HepG2 (cell line): ENCODE measurements at regions not wholly inside any gene's neighbourhood (a gene's known extent, or its start where the extent isn't known, plus 50 kb on each side); places are given as distances from the start of the nearest gene placed in this dataset.

Source experiments
- ATAC-seq: fragments of 200-7000 bp; cut with Tn5 transposase; 3 replicates; pipeline ENCODE4 v1.9.1; 2020; ENCODE audit warnings: mild to moderate bottlenecking, moderate library complexity
- BruUV-seq: library from RNA; stranded (reverse); fragments of 400-500 nt; replicated peaks from 2 replicates; lab custom pipeline; 2021; lab: Mats Ljungman, UMichigan
- CTCF ChIA-PET: fragments of 300-600 bp; formaldehyde crosslinking; extraction: SDS; loops from one replicate; lab custom pipeline; 2021; ENCODE audit warnings: low total read pairs, inconsistent platforms, low intra/inter-chr PET ratio; lab: Yijun Ruan, JAX
- POLR2A ChIA-PET: fragments of 350-600 bp; sonication (Branson Sonifier 250); formaldehyde crosslinking; loops from one replicate; lab custom pipeline; 2020; ENCODE audit warnings: antibody characterized with exemption, inconsistent platforms; lab: Yijun Ruan, JAX
- DNase-seq: peaks from one replicate; pipeline ENCODE4 v3.0.0-alpha.2; 2015; ENCODE audit warnings: low spot score
- FAIRE-seq: peaks from 3 replicates; lab custom pipeline; 2011; peaks lifted over from hg19 to GRCh38; lab: Jason Lieb, UNC
- H2AFZ ChIP-seq: one replicate; pipeline ENCODE4 v1.6.1; 2011; ENCODE audit warnings: low read length, inconsistent platforms
- H3K27ac ChIP-seq: fragments of 300-600 bp; 3 replicates; pipeline ENCODE4 v1.8.0; 2011; ENCODE audit warnings: mixed run types, mild to moderate bottlenecking, mixed read lengths, low read length, inconsistent platforms; ENCODE audit not compliant: insufficient read depth; ENCODE audit errors: extremely low read length
- H3K27me3 ChIP-seq, 2 experiments: fragments of 200-600 bp in 1 of 2; 2 replicates in 1 of 2; 3 replicates in 1 of 2; pipeline versions ENCODE4 v1.6.0 to v1.8.0; 2011; ENCODE audit warnings: low read length in 2 of 2, mild to moderate bottlenecking in 2 of 2, moderate library complexity in 2 of 2, inconsistent platforms in 1 of 2; ENCODE audit not compliant: insufficient read depth in 2 of 2, control insufficient read depth in 1 of 2
- H3K36me3 ChIP-seq, 2 experiments: fragments of 200-600 bp in 1 of 2; replicated peaks in 1 of 2; 2 replicates in 1 of 2; 3 replicates in 1 of 2; pipeline versions ENCODE4 v1.5.1 to v1.8.0; 2011; ENCODE audit warnings: low read length in 2 of 2, inconsistent platforms in 1 of 2; ENCODE audit not compliant: insufficient read depth in 2 of 2, control insufficient read depth in 1 of 2
- H3K4me1 ChIP-seq: 2 replicates; pipeline ENCODE4 v1.5.1; 2012; ENCODE audit warnings: low read length, inconsistent platforms; ENCODE audit not compliant: insufficient read depth
- H3K4me2 ChIP-seq: 2 replicates; pipeline ENCODE4 v1.6.0; 2011; ENCODE audit warnings: low read depth, low read length, inconsistent platforms
- H3K4me3 ChIP-seq, 3 experiments: fragments of 200-600 bp in 1 of 3; sonication (generic), shearing (Covaris generic) in 1 of 3; replicated peaks in 1 of 3; 2 replicates each; pipeline ENCODE4 v1.5.1; 2011 to 2016; ENCODE audit warnings: low read length in 3 of 3, inconsistent platforms in 2 of 3, low read depth in 2 of 3, mild to moderate bottlenecking in 2 of 3, control low read depth in 1 of 3, mixed read lengths in 1 of 3; ENCODE audit not compliant: insufficient read depth in 1 of 3
- H3K79me2 ChIP-seq: one replicate; pipeline ENCODE4 v1.6.1; 2011; ENCODE audit warnings: low read length, inconsistent platforms; ENCODE audit not compliant: insufficient read depth
- H3K9ac ChIP-seq: 2 replicates; pipeline ENCODE4 v1.6.0; 2011; ENCODE audit warnings: mild to moderate bottlenecking, low read depth, low read length, inconsistent platforms; ENCODE audit not compliant: insufficient read depth
- H3K9me3 ChIP-seq: 2 replicates; pipeline ENCODE4 v1.5.1; 2012; ENCODE audit warnings: mild to moderate bottlenecking, low read length
- H4K20me1 ChIP-seq: 2 replicates; pipeline ENCODE4 v1.6.0; 2011; ENCODE audit warnings: inconsistent platforms, mild to moderate bottlenecking, low read length, moderate library complexity; ENCODE audit not compliant: insufficient read depth
- SATB2 ChIP-seq: sonication (generic); formaldehyde crosslinking; IDR thresholded peaks from 2 replicates; pipeline ENCODE4 v1.5.0; 2020; ENCODE audit warnings: missing genetic modification reagents
- ZNF18 ChIP-seq: sonication (generic); formaldehyde crosslinking; IDR thresholded peaks from 2 replicates; pipeline ENCODE4 v1.8.0; 2022; ENCODE audit warnings: mild to moderate bottlenecking, missing genetic modification reagents; ENCODE audit not compliant: insufficient replicate concordance
- ZNF777 ChIP-seq: sonication (generic); formaldehyde crosslinking; IDR thresholded peaks from 2 replicates; pipeline ENCODE4 v1.4.0; 2020; ENCODE audit warnings: missing genetic modification reagents
- ZNF790 ChIP-seq: sonication (generic); formaldehyde crosslinking; IDR thresholded peaks from 2 replicates; pipeline ENCODE4 v1.8.0; 2022; ENCODE audit warnings: missing genetic modification reagents, mild to moderate bottlenecking, borderline replicate concordance
- WGBS: methylation state at CpG from one replicate; pipeline ENCODE4 v1.1.6; 2017; ENCODE audit warnings: low lambda C conversion rate; 5-methylcytosine and 5-hydroxymethylcytosine counted together
- in situ Hi-C: cut with HindIII; loops from 2 replicates; pipeline ENCODE4 v1.10.0; 2017; ENCODE audit warnings: low pct_unique_long_range_greater_than_20kb; ENCODE audit not compliant: extremely low pct_ligation_motif_present
- intact Hi-C: fragments of 100-400 bp; cut with micrococcal nuclease; formaldehyde crosslinking; loops from one replicate; pipeline ENCODE4 v1.10.0; 2022; ENCODE audit not compliant: unreplicated experiment

- TF ChIP-seq ZNF18 (CRISPR knock-in tag), result no peak
- no peak for TF ChIP-seq SATB2 (CRISPR knock-in tag)
- TF ChIP-seq, all 625 proteins: peak for 0
These were observed 353.4 kb upstream of the TACR3 start (continued) for GRCh38 chr4:104073229-104073628.

- 10% methylated on average over 2 of the region's 2 CpGs for WGBS
- H3K9ac ChIP-seq, result no peak overlapping the region
- no peak for TF ChIP-seq ZNF777
- TF ChIP-seq ZNF790 (CRISPR knock-in tag), result no peak
- no TSS peak for BruUV-seq
- CTCF ChIA-PET, result no interaction called here
- ATAC-seq (no peak), DNase-seq (no peak), FAIRE-seq (no peak)
- no peak overlapping the region for H3K4me2 ChIP-seq
- in situ Hi-C loops, result loop anchor here (5.0 kb wide), 1 partner anchor 796 kb away; no protein-coding TSS in a partner anchor
- H4K20me1 ChIP-seq, result no peaks in the 10 kb centered on the region
- H3K79me2 ChIP-seq, result no peaks in the 10 kb centered on the region
- no peaks in the 10 kb centered on the region for H3K4me1 ChIP-seq
- H3K36me3 ChIP-seq, result no peaks in the 10 kb centered on the region
- H3K9me3 ChIP-seq, result no peaks in the 10 kb centered on the region
- no peak overlapping the region for H3K27ac ChIP-seq
- intact Hi-C loops, result loop anchor here (10.0 kb wide), 1 partner anchor 288 kb away; no protein-coding TSS in a partner anchor
- no peak overlapping the region for H3K4me3 ChIP-seq
- H3K27me3 ChIP-seq, result no peaks in the 10 kb centered on the region
- no peak overlapping the region for H2AFZ ChIP-seq
- POLR2A ChIA-PET, result no interaction called here
These were observed 346.7 kb upstream of the TACR3 start for GRCh38 chr4:104066533-104066932.
